ENCODE measurements at regions not wholly inside any gene's neighbourhood (a gene's known extent, or its start where the extent isn't known, plus 50 kb on each side); places are given as distances from the start of the nearest gene placed in this dataset.

- H3K23ac ChIP-seq (ENCODE audit: insufficient read length), result no peak overlapping the region
- H4K91ac ChIP-seq (replicated peaks; ENCODE audit: insufficient read length, low read length), result no peak overlapping the region
- H3K4me1 ChIP-seq (replicated peaks in 1 of 4; ENCODE audit: control insufficient read depth in 3 of 4, insufficient read depth in 4 of 4, low read length in 3 of 4), result peaks cover 2 to 4% (median 2%) of the 10 kb centered on the region in 4 experiments; a peak in 3 of 7 replicates
- no peaks in the 10 kb centered on the region for H3K27me3 ChIP-seq (replicated peaks in 1 of 4; ENCODE audit: control insufficient read depth in 3 of 4, extremely low read depth in 1 of 4, insufficient read depth in 3 of 4, low read length in 3 of 4)
- H3K9me3 ChIP-seq (ENCODE audit: insufficient read depth in 2 of 2, low read depth in 1 of 2, low read length in 1 of 2), result no peaks in the 10 kb centered on the region
- no peak overlapping the region for H2BK120ac ChIP-seq (replicated peaks; ENCODE audit: low read depth, low read length)
- H3K4me2 ChIP-seq (ENCODE audit: insufficient read depth in 1 of 2, low read depth in 2 of 2, low read length in 2 of 2), result no peak overlapping the region
- H3K23me2 ChIP-seq (ENCODE audit: low read depth, low read length), result no peaks in the 10 kb centered on the region
- no peak for FAIRE-seq
- H3K4me3 ChIP-seq (ENCODE audit: extremely low read depth in 1 of 4, insufficient read depth in 2 of 4, low read depth in 3 of 4, low read length in 4 of 4), result no peak overlapping the region
- no peaks in the 10 kb centered on the region for H3K36me3 ChIP-seq (ENCODE audit: control insufficient read depth in 2 of 4, insufficient read depth in 4 of 4, low read length in 3 of 4)
- no peak overlapping the region for H4K5ac ChIP-seq (ENCODE audit: insufficient read length, low read depth, low read length)
- H2BK20ac ChIP-seq (ENCODE audit: low read length), result no peak overlapping the region
- WGBS, 2 experiments (ENCODE audit: extremely low coverage in 1 of 2, insufficient coverage in 1 of 2, insufficient read length in 1 of 2, insufficient replicate concordance in 2 of 2, low coverage in 1 of 2, low lambda C conversion rate in 2 of 2, missing lambda C conversion rate in 1 of 2), result 88% methylated on average over 6 of the region's 6 CpGs; no CpG with 5 or more reads in 1 of the 2 experiments
- no peak overlapping the region for H3K56ac ChIP-seq (replicated peaks; ENCODE audit: insufficient read length, low read depth, low read length)
- no peaks in the 10 kb centered on the region for H4K20me1 ChIP-seq (replicated peaks in 1 of 2; ENCODE audit: control insufficient read depth in 1 of 2, insufficient read depth in 2 of 2, low read length in 2 of 2)
- no peaks in the 10 kb centered on the region for H3K79me2 ChIP-seq (ENCODE audit: control insufficient read depth in 1 of 2, insufficient read depth in 2 of 2, low read length in 2 of 2)
- H3K79me1 ChIP-seq (ENCODE audit: low read depth, low read length), result no peaks in the 10 kb centered on the region
- H4K8ac ChIP-seq (ENCODE audit: extremely low read depth, insufficient read depth, low read length), result no peak overlapping the region
- H2AFZ ChIP-seq (ENCODE audit: low read length), result no peak overlapping the region
- no peak overlapping the region for H2BK12ac ChIP-seq (ENCODE audit: low read depth, low read length)
- POLR2A ChIA-PET (ENCODE audit: partially characterized antibody), result no interaction called here
- H2AK5ac ChIP-seq (ENCODE audit: low read depth, low read length), result no peak overlapping the region
- no peak overlapping the region for H2BK5ac ChIP-seq (ENCODE audit: low read depth, low read length)
- no peak overlapping the region for H3K9ac ChIP-seq (replicated peaks in 1 of 4; ENCODE audit: extremely low read depth in 1 of 4, low read depth in 3 of 4, low read length in 3 of 4)
- H3K14ac ChIP-seq (ENCODE audit: insufficient read length), result no peak overlapping the region
- H3K18ac ChIP-seq (ENCODE audit: extremely low read depth, low read length), result no peak overlapping the region
- H3K27ac ChIP-seq (ENCODE audit: low read depth, low read length), result no peak overlapping the region
- no peak for TF ChIP-seq ZNF274 (IDR thresholded peaks at IDR 0.05; ENCODE audit: borderline replicate concordance, extremely low read depth, low read length)
- peak; percentile 66; the same call in 1 of the 2 replicates for TF ChIP-seq KDM1A (IDR thresholded peaks at IDR 0.05; ENCODE audit: borderline replicate concordance, low read length)
- no peak overlapping the region for H2BK15ac ChIP-seq (ENCODE audit: low read length)
- no peak overlapping the region for H3K4ac ChIP-seq (replicated peaks; ENCODE audit: insufficient read length, low read depth, low read length)
- DNase-seq (ENCODE audit: low read depth in 1 of 2, low spot score in 2 of 2), result no peak
- CTCF ChIA-PET (ENCODE audit: partially characterized antibody), result interaction anchor here (1.3 to 1.6 kb wide), 3 partner anchors 14 to 124 kb away, joined by 3 to 5 read pairs (median 4); no protein-coding TSS in a partner anchor
Observed at GRCh38 chr12:111148005-111148404, 220.9 kb downstream of the PHETA1 start.
